ENCODE measurements at regions not wholly inside any gene's neighbourhood (a gene's known extent, or its start where the extent isn't known, plus 50 kb on each side); places are given as distances from the start of the nearest gene placed in this dataset.

DNA sequence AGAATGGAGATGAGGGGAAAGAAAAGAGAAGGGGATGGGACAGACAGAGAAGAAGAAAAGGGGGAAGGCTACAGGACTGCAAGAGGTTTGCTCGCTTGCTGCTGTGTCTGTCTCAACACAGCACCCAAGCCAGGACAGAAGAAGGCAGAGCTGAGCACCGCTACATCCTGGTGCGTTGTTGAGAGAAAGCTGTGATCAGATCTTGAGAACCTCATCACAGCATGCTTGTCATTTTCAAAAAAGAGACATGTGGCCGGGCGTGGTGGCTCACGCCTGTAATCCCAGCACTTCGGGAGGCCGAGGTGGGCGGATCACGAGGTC lies 110.9 kb downstream of the NXNL2 start:
- no peak for TF ChIP-seq CTCF (conservative IDR thresholded peaks at IDR 0.05; ENCODE audit: low read depth, low read length)
- Histone ChIP-seq H3K79me2 (ENCODE audit: insufficient read depth, low read depth) (no peaks in the 10 kb centered on the region), H3K9ac (no peak overlapping the region), H3K27ac (no peak overlapping the region), H3K27me3 (ENCODE audit: insufficient read depth, low read depth) (no peaks in the 10 kb centered on the region), H3K4me3 (IDR thresholded peaks at IDR 0.05; ENCODE audit: insufficient read depth, low read depth, low read length) (no peak overlapping the region), H3K36me3 (ENCODE audit: insufficient read depth) (no peaks in the 10 kb centered on the region), H2AFZ (ENCODE audit: low read depth) (no peak overlapping the region), H3K4me2 (no peak overlapping the region), H3K4me1 (ENCODE audit: low read depth, poor library complexity, severe bottlenecking) (no peaks in the 10 kb centered on the region), H4K20me1 (ENCODE audit: insufficient read depth) (no peaks in the 10 kb centered on the region)

GRCh38 chr9:88646539-88647300 lies 111.7 kb downstream of the NXNL2 start:
- no peak overlapping the region for H3K27ac ChIP-seq
- no peak overlapping the region for H3K4me2 ChIP-seq
- H4K20me1 ChIP-seq (ENCODE audit: insufficient read depth), result no peaks in the 10 kb centered on the region
- H3K4me1 ChIP-seq (ENCODE audit: low read depth, poor library complexity, severe bottlenecking), result no peaks in the 10 kb centered on the region
- no peak for TF ChIP-seq CTCF (conservative IDR thresholded peaks at IDR 0.05; ENCODE audit: low read depth, low read length)
- no peak overlapping the region for H3K4me3 ChIP-seq (IDR thresholded peaks at IDR 0.05; ENCODE audit: insufficient read depth, low read depth, low read length)
- H3K79me2 ChIP-seq (ENCODE audit: insufficient read depth, low read depth), result no peaks in the 10 kb centered on the region
- no peaks in the 10 kb centered on the region for H3K36me3 ChIP-seq (ENCODE audit: insufficient read depth)
- no peak overlapping the region for H3K9ac ChIP-seq
- no peak overlapping the region for H2AFZ ChIP-seq (ENCODE audit: low read depth)
- H3K27me3 ChIP-seq (ENCODE audit: insufficient read depth, low read depth), result no peaks in the 10 kb centered on the region

DNA sequence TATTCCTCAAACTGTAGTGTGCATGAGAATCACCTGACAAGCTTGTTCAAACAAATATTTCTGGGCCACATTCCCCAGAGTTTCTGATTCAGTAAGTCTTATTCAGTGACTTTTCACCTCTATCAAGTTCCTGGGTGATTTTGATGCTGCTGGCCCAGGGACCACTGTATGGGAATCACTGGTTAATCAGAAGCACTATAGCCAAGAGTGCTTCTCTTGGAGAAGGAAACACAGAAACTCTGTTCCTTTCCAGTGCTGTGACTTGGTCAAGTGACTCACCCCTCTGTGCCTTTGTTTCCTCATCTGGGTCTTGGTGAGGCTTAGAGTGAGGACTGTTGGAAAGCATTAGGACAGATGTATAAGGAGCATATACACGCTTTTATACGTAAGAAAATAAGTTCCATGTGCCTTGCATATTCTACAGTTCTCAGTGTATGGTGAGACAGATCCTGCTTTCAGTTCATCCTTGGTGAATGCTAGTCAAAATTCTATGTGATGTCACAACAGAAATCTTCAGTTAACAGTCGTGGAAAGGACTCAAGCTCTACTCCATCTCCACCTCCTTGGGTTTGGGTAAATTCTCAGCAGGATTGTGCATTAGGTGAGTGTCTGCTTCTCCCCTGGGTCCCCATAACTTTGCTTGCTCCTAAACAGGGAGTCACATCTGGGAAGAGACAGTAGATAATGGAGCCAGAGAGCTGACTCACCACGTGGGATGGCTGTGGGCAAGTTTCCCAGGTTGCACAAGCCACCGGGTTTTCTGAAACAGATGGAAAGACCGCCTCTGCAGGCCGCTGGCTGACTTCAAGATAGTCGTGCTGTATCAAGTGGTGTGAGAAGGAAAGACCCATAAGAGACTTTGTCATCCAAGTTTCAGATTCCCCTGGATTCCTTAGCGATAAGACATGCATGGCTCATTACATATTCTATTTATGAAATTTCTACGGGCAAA lies 117.0 kb downstream of the NXNL2 start:
- Histone ChIP-seq H3K4me2 (no peak overlapping the region), H2AFZ (ENCODE audit: low read depth) (no peak overlapping the region), H3K79me2 (ENCODE audit: insufficient read depth, low read depth) (no peaks in the 10 kb centered on the region), H3K4me3 (IDR thresholded peaks at IDR 0.05; ENCODE audit: insufficient read depth, low read depth, low read length) (no peak overlapping the region), H3K27me3 (ENCODE audit: insufficient read depth, low read depth) (no peaks in the 10 kb centered on the region), H3K36me3 (ENCODE audit: insufficient read depth) (no peaks in the 10 kb centered on the region), H3K9ac (no peak overlapping the region), H3K27ac (no peak overlapping the region), H3K4me1 (ENCODE audit: low read depth, poor library complexity, severe bottlenecking) (no peaks in the 10 kb centered on the region), H4K20me1 (ENCODE audit: insufficient read depth) (no peaks in the 10 kb centered on the region)
- TF ChIP-seq CTCF (conservative IDR thresholded peaks at IDR 0.05; ENCODE audit: low read depth, low read length), result no peak

GRCh38 chr9:88652876-88653275 lies 117.9 kb downstream of the NXNL2 start:
- Histone ChIP-seq H3K36me3 (ENCODE audit: insufficient read depth) (no peaks in the 10 kb centered on the region), H3K4me3 (IDR thresholded peaks at IDR 0.05; ENCODE audit: insufficient read depth, low read depth, low read length) (no peak overlapping the region), H3K9ac (no peak overlapping the region), H2AFZ (ENCODE audit: low read depth) (no peak overlapping the region), H3K4me2 (no peak overlapping the region), H3K79me2 (ENCODE audit: insufficient read depth, low read depth) (no peaks in the 10 kb centered on the region), H3K4me1 (ENCODE audit: low read depth, poor library complexity, severe bottlenecking) (no peaks in the 10 kb centered on the region), H3K27ac (no peak overlapping the region), H4K20me1 (ENCODE audit: insufficient read depth) (no peaks in the 10 kb centered on the region), H3K27me3 (ENCODE audit: insufficient read depth, low read depth) (no peaks in the 10 kb centered on the region)
- TF ChIP-seq CTCF (conservative IDR thresholded peaks at IDR 0.05; ENCODE audit: low read depth, low read length), result no peak

Measured in KMS-11 (cell line).